MM.1S (cell line): ENCODE measurements at regions not wholly inside any gene's neighbourhood (a gene's known extent, or its start where the extent isn't known, plus 50 kb on each side); places are given as distances from the start of the nearest gene placed in this dataset.

ENCODE experiments used
- EZH2 ChIP-seq: fragments of 300-600 bp; sonication (generic); optimal IDR thresholded peaks from 2 replicates; pipeline ENCODE3; 2017; ENCODE audit warnings: low read depth, mild to moderate bottlenecking, antibody characterized with exemption, low read length, mixed read lengths
- EZH2phosphoT487 ChIP-seq: fragments of 300-600 bp; sonication (generic); IDR thresholded peaks from 2 replicates; pipeline ENCODE4 v1.6.1; 2018; ENCODE audit warnings: antibody characterized with exemption, low read length
- TF ChIP-seq, protein P1 (sequence below): fragments of 300-600 bp; sonication (generic); IDR thresholded peaks from 2 replicates; pipeline ENCODE4 v1.5.1; 2016; ENCODE audit warnings: antibody characterized with exemption, low read length, mixed read lengths

DNA sequence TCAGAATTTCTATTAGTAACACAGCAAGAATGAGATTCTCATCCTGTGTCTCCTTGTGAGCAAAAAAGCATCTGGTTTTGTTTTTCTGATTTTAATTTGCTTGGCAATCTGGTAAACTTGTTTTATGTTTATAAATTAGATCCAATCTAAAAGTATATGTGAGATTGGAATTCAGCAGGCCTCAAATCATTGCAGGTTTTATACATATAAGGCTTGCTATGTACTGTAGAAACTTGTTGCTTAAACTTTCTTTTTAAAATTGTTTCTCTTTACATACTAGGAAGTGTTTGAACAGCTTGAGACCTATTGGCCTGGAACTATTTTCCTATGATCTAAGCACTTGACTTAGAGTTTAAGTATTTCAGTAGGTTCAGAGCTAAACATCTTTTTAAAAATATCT lies 1037.8 kb downstream of the NR2F1-AS1 start:
- TF ChIP-seq, protein P1, sequence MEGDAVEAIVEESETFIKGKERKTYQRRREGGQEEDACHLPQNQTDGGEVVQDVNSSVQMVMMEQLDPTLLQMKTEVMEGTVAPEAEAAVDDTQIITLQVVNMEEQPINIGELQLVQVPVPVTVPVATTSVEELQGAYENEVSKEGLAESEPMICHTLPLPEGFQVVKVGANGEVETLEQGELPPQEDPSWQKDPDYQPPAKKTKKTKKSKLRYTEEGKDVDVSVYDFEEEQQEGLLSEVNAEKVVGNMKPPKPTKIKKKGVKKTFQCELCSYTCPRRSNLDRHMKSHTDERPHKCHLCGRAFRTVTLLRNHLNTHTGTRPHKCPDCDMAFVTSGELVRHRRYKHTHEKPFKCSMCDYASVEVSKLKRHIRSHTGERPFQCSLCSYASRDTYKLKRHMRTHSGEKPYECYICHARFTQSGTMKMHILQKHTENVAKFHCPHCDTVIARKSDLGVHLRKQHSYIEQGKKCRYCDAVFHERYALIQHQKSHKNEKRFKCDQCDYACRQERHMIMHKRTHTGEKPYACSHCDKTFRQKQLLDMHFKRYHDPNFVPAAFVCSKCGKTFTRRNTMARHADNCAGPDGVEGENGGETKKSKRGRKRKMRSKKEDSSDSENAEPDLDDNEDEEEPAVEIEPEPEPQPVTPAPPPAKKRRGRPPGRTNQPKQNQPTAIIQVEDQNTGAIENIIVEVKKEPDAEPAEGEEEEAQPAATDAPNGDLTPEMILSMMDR = no peak
- no peak for TF ChIP-seq EZH2phosphoT487
- no peak for TF ChIP-seq EZH2
